HepG2 (cell line): ENCODE measurements at regions not wholly inside any gene's neighbourhood (a gene's known extent, or its start where the extent isn't known, plus 50 kb on each side); places are given as distances from the start of the nearest gene placed in this dataset.

Experiments
- HNF4G ChIP-seq, 2 experiments: sonication (generic) in 1 of 2; formaldehyde crosslinking in 1 of 2; IDR thresholded peaks; 2 replicates each; pipeline versions ENCODE4 v1.4.0 to v1.6.1; 2011 to 2020; ENCODE audit warnings: borderline replicate concordance in 2 of 2, low read depth in 2 of 2, mild to moderate bottlenecking in 2 of 2, low read length in 1 of 2, missing genetic modification reagents in 1 of 2, moderate library complexity in 1 of 2
- MEIS1 ChIP-seq: sonication (generic); formaldehyde crosslinking; IDR thresholded peaks from 2 replicates; pipeline ENCODE4 v1.9.0; 2021; ENCODE audit warnings: mild to moderate bottlenecking, missing genetic modification reagents, moderate library complexity, borderline replicate concordance
- RAD21 ChIP-seq: fragments of 450-650 bp; formaldehyde crosslinking; IDR thresholded peaks from 2 replicates; pipeline ENCODE4 v1.5.0; 2020; ENCODE audit warnings: mild to moderate bottlenecking
- ZNF136 ChIP-seq: sonication (generic); formaldehyde crosslinking; IDR thresholded peaks from 2 replicates; pipeline ENCODE4 v1.8.1; 2022; ENCODE audit warnings: low read depth, mild to moderate bottlenecking, moderate library complexity, missing genetic modification reagents
- ZNF407 ChIP-seq: sonication (generic); formaldehyde crosslinking; IDR thresholded peaks from one replicate; pipeline ENCODE4 v1.5.1; 2020; ENCODE audit warnings: mild to moderate bottlenecking, missing genetic modification reagents; ENCODE audit errors: not compliant biosample characterization

GRCh38 chr3:80451393-80451792, 683.6 kb upstream of the ROBO1 start (continued):
- TF ChIP-seq ZNF407 (CRISPR knock-in tag) (no peak), ZNF136 (CRISPR knock-in tag) (no peak), RAD21 (no peak), HNF4G (IDR thresholded peaks at IDR 0.05; ENCODE audit: borderline replicate concordance, low read depth, low read length) (no peak), HNF4G (CRISPR knock-in tag; IDR thresholded peaks at IDR 0.05; ENCODE audit: borderline replicate concordance, low read depth) (no peak), MEIS1 (no peak)
- TF ChIP-seq, all 625 proteins: peak for 0
